22Rv1 (cell line): ENCODE measurements at regions not wholly inside any gene's neighbourhood (a gene's known extent, or its start where the extent isn't known, plus 50 kb on each side); places are given as distances from the start of the nearest gene placed in this dataset.

Source experiments
- CTCF ChIP-seq: fragments of 450-650 bp; IDR thresholded peaks from 2 replicates; pipeline ENCODE4 v1.5.1; 2017; ENCODE audit warnings: mild to moderate bottlenecking
- ZFX ChIP-seq: fragments of 450-650 bp; IDR thresholded peaks from 2 replicates; pipeline ENCODE4 v1.6.1; 2017; ENCODE audit warnings: antibody characterized with exemption, borderline replicate concordance

DNA sequence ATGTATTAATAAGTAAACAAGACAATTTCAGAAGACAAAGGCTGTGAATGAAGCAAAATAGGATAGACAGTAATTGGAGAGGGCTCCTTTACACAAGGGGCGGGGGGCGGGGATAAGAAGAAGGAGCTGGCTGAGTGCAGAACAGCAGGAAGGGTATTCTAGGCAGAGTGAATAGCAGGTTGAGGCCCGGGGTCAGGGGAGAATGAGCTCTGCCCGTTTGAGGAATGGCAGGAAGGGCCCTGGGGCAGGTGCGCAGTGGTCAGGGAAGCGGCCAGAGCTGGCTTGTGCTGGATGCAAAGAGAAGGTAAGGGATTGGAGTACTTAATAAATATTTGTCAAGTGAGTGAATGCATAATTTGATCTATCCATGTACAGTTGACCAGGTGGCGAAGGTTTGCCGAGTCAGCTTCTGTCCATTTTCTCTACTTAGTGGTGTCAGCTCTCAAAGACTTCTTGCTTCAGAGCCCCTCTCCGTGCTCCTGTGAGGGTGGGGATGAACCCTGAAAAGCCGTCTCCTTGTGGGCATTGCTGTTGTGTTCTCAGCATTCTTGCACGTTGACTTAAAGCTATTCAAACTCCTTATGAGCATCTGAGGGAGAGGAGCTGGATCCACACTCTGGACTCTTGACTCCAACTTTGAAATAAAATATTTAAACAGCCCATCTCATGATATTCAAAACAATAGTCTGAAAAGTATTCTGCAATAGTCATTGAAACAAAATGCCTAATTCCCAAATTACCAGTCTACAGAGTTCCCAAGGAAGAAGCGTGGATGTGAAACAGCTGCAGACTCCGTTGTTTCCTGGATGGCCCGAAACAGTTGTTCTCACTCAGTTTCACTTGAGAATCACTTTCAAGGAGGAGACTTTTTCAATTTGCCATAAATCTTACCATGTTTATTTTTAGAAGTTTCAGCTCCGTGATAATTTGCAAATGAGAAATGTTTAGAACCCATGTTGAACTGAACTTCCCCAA lies 105.1 kb downstream of the EDN3 start:
- no peak for TF ChIP-seq CTCF
- no peak for TF ChIP-seq ZFX
